ENCODE measurements at regions not wholly inside any gene's neighbourhood (a gene's known extent, or its start where the extent isn't known, plus 50 kb on each side); places are given as distances from the start of the nearest gene placed in this dataset.

- Histone ChIP-seq H3K36me3 (no peaks in the 10 kb centered on the region), H3K27me3 (peaks cover 0 to 63% (median 41%) of the 10 kb centered on the region in 7 donors), H3K4me1 (no peaks in the 10 kb centered on the region), H3K9me3 (peaks cover 0 to 8% (median 0%) of the 10 kb centered on the region in 11 donors), H3K27ac (no peak overlapping the region), H3K4me3 (no peak overlapping the region)
- no peak for TF ChIP-seq CTCF (IDR thresholded peaks at IDR 0.05)
- 88 to 92% methylated on average over 4 of the region's 4 CpGs for WGBS, 2 donors
- no peak for DNase-seq
- intact Hi-C loops (cut with DNase I), result no loop called here
- ATAC-seq, result no peak
Measured at GRCh38 chr11:43619863-43620505, 60.6 kb upstream of the HSD17B12 start.

- Histone ChIP-seq H3K36me3 (no peaks in the 10 kb centered on the region), H3K9me3 (no peaks in the 10 kb centered on the region), H3K4me1 (no peaks in the 10 kb centered on the region), H3K27ac (no peak overlapping the region), H3K4me3 (no peak overlapping the region), H3K27me3 (peaks cover 0 to 94% (median 77%) of the 10 kb centered on the region in 7 donors)
- WGBS, 2 donors, result 51 to 54% methylated on average over 3 of the region's 3 CpGs
- intact Hi-C loops (cut with DNase I), result no loop called here
- DNase-seq (no peak), ATAC-seq (no peak)
- no peak for TF ChIP-seq CTCF (IDR thresholded peaks at IDR 0.05)
Measured at GRCh38 chr11:43626798-43627197, 53.7 kb upstream of the HSD17B12 start.

Small RNA genes in the stretch of these regions (microRNA-seq; reads per million reads assigned to microRNA genes)
- gene MIR129-2 (0.51 to 1.2 reads per million in 2 donors), gene MIR670 (0 reads per million in 2 donors)
